Endodermal cell (in vitro differentiated cells): ENCODE measurements at regions not wholly inside any gene's neighbourhood (a gene's known extent, or its start where the extent isn't known, plus 50 kb on each side); places are given as distances from the start of the nearest gene placed in this dataset.

Experiments used
- DNase-seq: peaks from one replicate; pipeline ENCODE4 v3.0.0-alpha.2; 2017
- H3K27ac ChIP-seq: 2 replicates; pipeline ENCODE4 v1.5.1; 2013; ENCODE audit warnings: mild to moderate bottlenecking, low read depth, low read length, moderate library complexity
- H3K27me3 ChIP-seq: 2 replicates; pipeline ENCODE4 v1.6.1; 2013; ENCODE audit warnings: mild to moderate bottlenecking, low read length, moderate library complexity; ENCODE audit not compliant: insufficient read depth, control insufficient read depth, poor library complexity, severe bottlenecking
- H3K36me3 ChIP-seq: 2 replicates; pipeline ENCODE4 v1.7.0; 2013; ENCODE audit warnings: mild to moderate bottlenecking, low read length, moderate library complexity; ENCODE audit not compliant: control insufficient read depth, insufficient read depth
- H3K4me1 ChIP-seq: one replicate; pipeline ENCODE4 v1.7.0; 2013; ENCODE audit warnings: low read length; ENCODE audit not compliant: control insufficient read depth, insufficient read depth
- H3K4me3 ChIP-seq: 2 replicates; pipeline ENCODE4 v1.5.1; 2013; ENCODE audit warnings: mild to moderate bottlenecking, low read length, moderate library complexity
- H3K9ac ChIP-seq: 2 replicates; pipeline ENCODE4 v1.6.1; 2013; ENCODE audit warnings: mild to moderate bottlenecking, low read length, moderate library complexity; ENCODE audit not compliant: poor library complexity, severe bottlenecking; ENCODE audit errors: extremely low read depth
- H3K9me3 ChIP-seq: 2 replicates; pipeline ENCODE4 v1.6.1; 2013; ENCODE audit warnings: mild to moderate bottlenecking, low read length, moderate library complexity; ENCODE audit not compliant: control insufficient read depth
- H3K27ac Mint-ChIP-seq: 2 replicates; pipeline ENCODE4 v1.8.0; 2020; ENCODE audit warnings: mixed read lengths
- H3K27me3 Mint-ChIP-seq: 2 replicates; pipeline ENCODE4 v1.8.0; 2021; ENCODE audit warnings: mild to moderate bottlenecking, mixed read lengths; ENCODE audit not compliant: insufficient read depth
- H3K36me3 Mint-ChIP-seq: 2 replicates; pipeline ENCODE4 v1.8.0; 2020; ENCODE audit warnings: low read depth, mixed read lengths
- H3K4me1 Mint-ChIP-seq: 2 replicates; pipeline ENCODE4 v1.8.0; 2020; ENCODE audit warnings: mixed read lengths
- H3K4me3 Mint-ChIP-seq: 2 replicates; pipeline ENCODE4 v1.8.0; 2020; ENCODE audit warnings: mild to moderate bottlenecking, moderate library complexity, mixed read lengths
- H3K9me3 Mint-ChIP-seq: 2 replicates; pipeline ENCODE4 v1.8.0; 2020; ENCODE audit warnings: mild to moderate bottlenecking, mixed read lengths
- WGBS, 2 experiments: methylation state at CpG; one replicate each; pipeline versions ENCODE4 v1.1.5 to v1.1.7; 2013; ENCODE audit warnings: missing lambda C conversion rate in 2 of 2, mixed read lengths in 1 of 2; ENCODE audit not compliant: insufficient coverage in 1 of 2, insufficient read length in 1 of 2; 5-methylcytosine and 5-hydroxymethylcytosine counted together
- TF ChIP-seq, protein P1 (sequence below): fragments of 200-600 bp; sonication (generic); conservative IDR thresholded peaks from 2 replicates; pipeline ENCODE4 v1.5.0; 2021; ENCODE audit warnings: antibody characterized with exemption, mild to moderate bottlenecking

DNA sequence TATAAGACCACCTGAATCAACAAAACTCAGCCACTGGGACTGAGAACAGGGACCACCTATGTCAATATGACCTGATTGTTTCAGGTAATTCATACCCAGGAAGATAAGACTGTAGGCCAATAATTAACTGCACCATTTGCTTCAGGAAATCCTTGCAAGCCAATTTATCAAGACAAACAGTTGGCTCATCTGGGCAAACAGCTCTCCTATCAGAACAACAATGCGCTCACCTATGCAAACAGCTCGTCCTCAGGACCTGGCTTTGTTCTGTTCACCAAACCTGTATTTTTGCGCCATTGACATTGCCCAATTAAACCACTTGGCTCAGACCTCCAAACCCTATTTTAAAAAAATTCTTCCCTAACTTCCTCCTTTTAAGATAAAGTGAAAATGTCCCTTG, 92.3 kb upstream of the MARCHF11 start:
- H3K4me3 ChIP-seq = peak overlapping the region; percentile 12
- H3K27me3 ChIP-seq = no peaks in the 10 kb centered on the region
- Mint-ChIP-seq H3K27me3 (no peaks in the 10 kb centered on the region), H3K4me3 (no peak overlapping the region), H3K9me3 (peaks cover 19% of the 10 kb centered on the region), H3K36me3 (peaks cover 9% of the 10 kb centered on the region), H3K27ac (peak overlapping the region; percentile 78), H3K4me1 (peaks cover 19% of the 10 kb centered on the region)
- H3K9me3 ChIP-seq = peaks cover 22% of the 10 kb centered on the region
- no peaks in the 10 kb centered on the region for H3K4me1 ChIP-seq
- TF ChIP-seq, protein P1, sequence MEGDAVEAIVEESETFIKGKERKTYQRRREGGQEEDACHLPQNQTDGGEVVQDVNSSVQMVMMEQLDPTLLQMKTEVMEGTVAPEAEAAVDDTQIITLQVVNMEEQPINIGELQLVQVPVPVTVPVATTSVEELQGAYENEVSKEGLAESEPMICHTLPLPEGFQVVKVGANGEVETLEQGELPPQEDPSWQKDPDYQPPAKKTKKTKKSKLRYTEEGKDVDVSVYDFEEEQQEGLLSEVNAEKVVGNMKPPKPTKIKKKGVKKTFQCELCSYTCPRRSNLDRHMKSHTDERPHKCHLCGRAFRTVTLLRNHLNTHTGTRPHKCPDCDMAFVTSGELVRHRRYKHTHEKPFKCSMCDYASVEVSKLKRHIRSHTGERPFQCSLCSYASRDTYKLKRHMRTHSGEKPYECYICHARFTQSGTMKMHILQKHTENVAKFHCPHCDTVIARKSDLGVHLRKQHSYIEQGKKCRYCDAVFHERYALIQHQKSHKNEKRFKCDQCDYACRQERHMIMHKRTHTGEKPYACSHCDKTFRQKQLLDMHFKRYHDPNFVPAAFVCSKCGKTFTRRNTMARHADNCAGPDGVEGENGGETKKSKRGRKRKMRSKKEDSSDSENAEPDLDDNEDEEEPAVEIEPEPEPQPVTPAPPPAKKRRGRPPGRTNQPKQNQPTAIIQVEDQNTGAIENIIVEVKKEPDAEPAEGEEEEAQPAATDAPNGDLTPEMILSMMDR = no peak
- H3K27ac ChIP-seq = no peak overlapping the region
- peak; percentile 59 for DNase-seq
- 40 to 53% methylated on average over 3 of the region's 3 CpGs for WGBS, 2 experiments
- H3K9ac ChIP-seq = peak overlapping the region; percentile 26
- no peaks in the 10 kb centered on the region for H3K36me3 ChIP-seq

DNA sequence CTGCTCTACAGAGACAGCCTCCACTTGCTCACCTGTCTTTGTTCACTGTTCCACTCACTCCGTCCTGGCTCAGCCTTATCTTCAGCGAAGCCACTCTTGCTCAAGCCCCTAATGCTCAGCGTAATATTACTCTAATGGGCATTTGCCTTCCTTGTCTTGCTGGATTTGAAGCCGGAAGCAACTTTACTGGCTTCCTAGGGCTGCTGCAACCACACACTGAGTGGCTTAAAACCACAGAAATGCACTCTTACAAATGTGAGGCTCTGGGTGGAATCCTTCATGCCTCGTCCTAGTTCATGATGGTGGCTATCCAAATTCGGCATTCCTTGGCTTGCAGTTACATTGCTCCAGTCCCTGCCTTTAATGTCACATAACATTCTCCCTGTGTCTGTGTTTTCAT, 85.5 kb upstream of the MARCHF11 start:
- Mint-ChIP-seq H3K27ac (no peak overlapping the region), H3K9me3 (peaks cover 4% of the 10 kb centered on the region), H3K4me3 (no peak overlapping the region), H3K27me3 (no peaks in the 10 kb centered on the region), H3K36me3 (no peaks in the 10 kb centered on the region), H3K4me1 (peaks cover 5% of the 10 kb centered on the region)
- Histone ChIP-seq H3K36me3 (no peaks in the 10 kb centered on the region), H3K4me3 (no peak overlapping the region), H3K27me3 (no peaks in the 10 kb centered on the region), H3K9me3 (no peaks in the 10 kb centered on the region), H3K9ac (no peak overlapping the region), H3K4me1 (no peaks in the 10 kb centered on the region), H3K27ac (no peak overlapping the region)
- TF ChIP-seq, protein P1 = no peak
- WGBS, 2 experiments = 88 to 96% methylated on average over 6 of the region's 6 CpGs
- no peak for DNase-seq

DNA sequence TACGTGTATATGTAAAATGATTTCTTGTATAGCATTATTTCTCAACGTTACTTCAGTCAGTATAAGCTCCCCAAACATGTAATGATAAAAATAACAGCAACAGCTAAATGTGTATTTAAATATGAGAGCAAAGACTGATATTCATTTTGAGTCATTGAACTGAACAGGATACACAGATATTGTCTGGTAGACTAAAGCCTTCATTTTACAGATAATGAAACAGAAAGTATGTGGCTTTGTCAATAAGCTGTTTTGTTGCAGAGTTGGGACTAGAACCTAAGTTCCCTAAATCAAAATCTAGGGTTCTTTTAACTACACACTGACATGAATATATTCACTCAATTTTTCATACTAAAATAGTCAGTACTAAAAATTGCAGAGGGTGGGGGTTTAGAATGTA, 80.4 kb upstream of the MARCHF11 start:
- no peaks in the 10 kb centered on the region for H3K27me3 Mint-ChIP-seq

More for the DNA sequence above, 80.4 kb upstream of the MARCHF11 start:
- Mint-ChIP-seq H3K4me1 (no peaks in the 10 kb centered on the region), H3K9me3 (peaks cover 4% of the 10 kb centered on the region), H3K4me3 (no peak overlapping the region), H3K36me3 (peaks cover 4% of the 10 kb centered on the region), H3K27ac (no peak overlapping the region)
- Histone ChIP-seq H3K27ac (no peak overlapping the region), H3K4me3 (no peak overlapping the region), H3K27me3 (no peaks in the 10 kb centered on the region), H3K36me3 (no peaks in the 10 kb centered on the region), H3K9ac (no peak overlapping the region), H3K4me1 (no peaks in the 10 kb centered on the region), H3K9me3 (no peaks in the 10 kb centered on the region)
- 90% methylated on average over 2 of the region's 2 CpGs; no CpG with 5 or more reads in 1 of the 2 experiments for WGBS, 2 experiments
- DNase-seq = no peak
- TF ChIP-seq, protein P1 = no peak
